ENCODE measurements at regions not wholly inside any gene's neighbourhood (a gene's known extent, or its start where the extent isn't known, plus 50 kb on each side); places are given as distances from the start of the nearest gene placed in this dataset.

DNA sequence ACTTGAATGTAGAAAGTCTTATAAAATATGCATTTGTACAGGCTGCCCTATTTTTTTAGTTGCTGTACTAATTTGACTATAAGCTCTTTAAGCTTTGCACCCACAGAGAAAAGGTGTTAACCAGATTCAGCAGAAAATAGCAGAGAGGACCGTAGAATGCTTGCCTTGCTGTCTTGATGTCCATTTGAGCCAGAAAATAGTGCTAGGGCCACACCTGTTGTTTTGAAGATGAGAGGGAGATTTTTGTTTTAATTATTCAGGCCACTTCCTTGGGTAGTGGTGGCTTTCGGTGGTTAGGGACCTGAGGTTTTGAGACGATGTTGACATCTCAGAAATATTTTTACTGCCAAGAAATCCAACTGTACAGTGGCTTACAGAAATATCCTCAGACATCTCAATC lies 196.0 kb downstream of the SPATA31D1 start:
- TF ChIP-seq EZH2 (IDR thresholded peaks at IDR 0.05; ENCODE audit: low read length, missing control alignments), result no peak
- TF ChIP-seq, protein P1, sequence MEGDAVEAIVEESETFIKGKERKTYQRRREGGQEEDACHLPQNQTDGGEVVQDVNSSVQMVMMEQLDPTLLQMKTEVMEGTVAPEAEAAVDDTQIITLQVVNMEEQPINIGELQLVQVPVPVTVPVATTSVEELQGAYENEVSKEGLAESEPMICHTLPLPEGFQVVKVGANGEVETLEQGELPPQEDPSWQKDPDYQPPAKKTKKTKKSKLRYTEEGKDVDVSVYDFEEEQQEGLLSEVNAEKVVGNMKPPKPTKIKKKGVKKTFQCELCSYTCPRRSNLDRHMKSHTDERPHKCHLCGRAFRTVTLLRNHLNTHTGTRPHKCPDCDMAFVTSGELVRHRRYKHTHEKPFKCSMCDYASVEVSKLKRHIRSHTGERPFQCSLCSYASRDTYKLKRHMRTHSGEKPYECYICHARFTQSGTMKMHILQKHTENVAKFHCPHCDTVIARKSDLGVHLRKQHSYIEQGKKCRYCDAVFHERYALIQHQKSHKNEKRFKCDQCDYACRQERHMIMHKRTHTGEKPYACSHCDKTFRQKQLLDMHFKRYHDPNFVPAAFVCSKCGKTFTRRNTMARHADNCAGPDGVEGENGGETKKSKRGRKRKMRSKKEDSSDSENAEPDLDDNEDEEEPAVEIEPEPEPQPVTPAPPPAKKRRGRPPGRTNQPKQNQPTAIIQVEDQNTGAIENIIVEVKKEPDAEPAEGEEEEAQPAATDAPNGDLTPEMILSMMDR (conservative IDR thresholded peaks at IDR 0.05 in 1 of 2, IDR thresholded peaks at IDR 0.05 in 1 of 2; ENCODE audit: low read depth in 1 of 2, low read length in 2 of 2), result no peak
- no peak overlapping the region for H3K4me2 ChIP-seq (ENCODE audit: extremely low read depth, insufficient read depth, low read length)
- DNase-seq (ENCODE audit: low read depth in 2 of 2), result no peak
- no peaks in the 10 kb centered on the region for H3K4me1 ChIP-seq (ENCODE audit: control insufficient read depth, extremely low read depth, insufficient read depth, low read length)
- no peak overlapping the region for H2AFZ ChIP-seq (ENCODE audit: low read length)
- no peaks in the 10 kb centered on the region for H3K27me3 ChIP-seq (ENCODE audit: control insufficient read depth, insufficient read depth, low read length)
- no peaks in the 10 kb centered on the region for H3K36me3 ChIP-seq (ENCODE audit: control insufficient read depth, insufficient read depth, low read length)
- H3K79me2 ChIP-seq (ENCODE audit: control insufficient read depth, insufficient read depth, low read length), result no peaks in the 10 kb centered on the region
- no peak overlapping the region for H3K9ac ChIP-seq (ENCODE audit: insufficient read depth, low read length)
- H3K9me3 ChIP-seq (ENCODE audit: control insufficient read depth, insufficient read depth, low read depth, low read length), result no peaks in the 10 kb centered on the region
- no peak overlapping the region for H3K4me3 ChIP-seq (replicated peaks in 1 of 4; ENCODE audit: control extremely low read depth in 1 of 4, insufficient read depth in 1 of 4, low read depth in 3 of 4, low read length in 4 of 4)
- no peaks in the 10 kb centered on the region for H4K20me1 ChIP-seq (ENCODE audit: control insufficient read depth, extremely low read depth, insufficient read depth, low read length)
- no peak overlapping the region for H3K27ac ChIP-seq (ENCODE audit: insufficient read depth, low read length)

- H3K9ac ChIP-seq (ENCODE audit: insufficient read depth, low read length), result no peak overlapping the region
- TF ChIP-seq EZH2 (IDR thresholded peaks at IDR 0.05; ENCODE audit: low read length, missing control alignments), result no peak
- TF ChIP-seq, protein P1 (conservative IDR thresholded peaks at IDR 0.05 in 1 of 2, IDR thresholded peaks at IDR 0.05 in 1 of 2; ENCODE audit: low read depth in 1 of 2, low read length in 2 of 2), result no peak
- H3K36me3 ChIP-seq (ENCODE audit: control insufficient read depth, insufficient read depth, low read length), result no peaks in the 10 kb centered on the region
- no peak overlapping the region for H2AFZ ChIP-seq (ENCODE audit: low read length)
- no peaks in the 10 kb centered on the region for H3K79me2 ChIP-seq (ENCODE audit: control insufficient read depth, insufficient read depth, low read length)
- no peak overlapping the region for H3K4me3 ChIP-seq (replicated peaks in 1 of 4; ENCODE audit: control extremely low read depth in 1 of 4, insufficient read depth in 1 of 4, low read depth in 3 of 4, low read length in 4 of 4)
- H3K27ac ChIP-seq (ENCODE audit: insufficient read depth, low read length), result no peak overlapping the region
- H3K9me3 ChIP-seq (ENCODE audit: control insufficient read depth, insufficient read depth, low read depth, low read length), result no peaks in the 10 kb centered on the region
- no peaks in the 10 kb centered on the region for H4K20me1 ChIP-seq (ENCODE audit: control insufficient read depth, extremely low read depth, insufficient read depth, low read length)
- no peak for DNase-seq (ENCODE audit: low read depth in 2 of 2)
- H3K4me2 ChIP-seq (ENCODE audit: extremely low read depth, insufficient read depth, low read length), result no peak overlapping the region
- H3K27me3 ChIP-seq (ENCODE audit: control insufficient read depth, insufficient read depth, low read length), result no peaks in the 10 kb centered on the region
- H3K4me1 ChIP-seq (ENCODE audit: control insufficient read depth, extremely low read depth, insufficient read depth, low read length), result no peaks in the 10 kb centered on the region
Observed at GRCh38 chr9:82188817-82189216, 200.2 kb downstream of the SPATA31D1 start.

- no peak for TF ChIP-seq EZH2 (IDR thresholded peaks at IDR 0.05; ENCODE audit: low read length, missing control alignments)
- TF ChIP-seq, protein P1 (conservative IDR thresholded peaks at IDR 0.05 in 1 of 2, IDR thresholded peaks at IDR 0.05 in 1 of 2; ENCODE audit: low read depth in 1 of 2, low read length in 2 of 2), result no peak
- Histone ChIP-seq H3K4me3 (replicated peaks in 1 of 4; ENCODE audit: control extremely low read depth in 1 of 4, insufficient read depth in 1 of 4, low read depth in 3 of 4, low read length in 4 of 4) (no peak overlapping the region), H3K4me2 (ENCODE audit: extremely low read depth, insufficient read depth, low read length) (no peak overlapping the region), H3K27ac (ENCODE audit: insufficient read depth, low read length) (no peak overlapping the region), H3K79me2 (ENCODE audit: control insufficient read depth, insufficient read depth, low read length) (no peaks in the 10 kb centered on the region), H3K27me3 (ENCODE audit: control insufficient read depth, insufficient read depth, low read length) (no peaks in the 10 kb centered on the region), H3K4me1 (ENCODE audit: control insufficient read depth, extremely low read depth, insufficient read depth, low read length) (no peaks in the 10 kb centered on the region), H3K9me3 (ENCODE audit: control insufficient read depth, insufficient read depth, low read depth, low read length) (no peaks in the 10 kb centered on the region), H4K20me1 (ENCODE audit: control insufficient read depth, extremely low read depth, insufficient read depth, low read length) (no peaks in the 10 kb centered on the region), H3K9ac (ENCODE audit: insufficient read depth, low read length) (no peak overlapping the region), H2AFZ (ENCODE audit: low read length) (no peak overlapping the region), H3K36me3 (ENCODE audit: control insufficient read depth, insufficient read depth, low read length) (no peaks in the 10 kb centered on the region)
- DNase-seq (ENCODE audit: low read depth in 2 of 2), result no peak
Observed at GRCh38 chr9:82191082-82191770, 202.7 kb downstream of the SPATA31D1 start.
